HG03354 (cell line): ENCODE measurements at regions not wholly inside any gene's neighbourhood (a gene's known extent, or its start where the extent isn't known, plus 50 kb on each side); places are given as distances from the start of the nearest gene placed in this dataset.
"Not testable (repeated sequence)": the region's sequence is repeated elsewhere in the genome, so short reads cannot be mapped to it uniquely, and the experiment has no call there.

Source experiments
- ATAC-seq: cut with Tn5 transposase; IDR thresholded peaks from one replicate; pipeline ENCODE4 v1.9.1; 2021; ENCODE audit warnings: mild to moderate bottlenecking; ENCODE audit not compliant: unreplicated experiment, poor library complexity, severe bottlenecking

DNA sequence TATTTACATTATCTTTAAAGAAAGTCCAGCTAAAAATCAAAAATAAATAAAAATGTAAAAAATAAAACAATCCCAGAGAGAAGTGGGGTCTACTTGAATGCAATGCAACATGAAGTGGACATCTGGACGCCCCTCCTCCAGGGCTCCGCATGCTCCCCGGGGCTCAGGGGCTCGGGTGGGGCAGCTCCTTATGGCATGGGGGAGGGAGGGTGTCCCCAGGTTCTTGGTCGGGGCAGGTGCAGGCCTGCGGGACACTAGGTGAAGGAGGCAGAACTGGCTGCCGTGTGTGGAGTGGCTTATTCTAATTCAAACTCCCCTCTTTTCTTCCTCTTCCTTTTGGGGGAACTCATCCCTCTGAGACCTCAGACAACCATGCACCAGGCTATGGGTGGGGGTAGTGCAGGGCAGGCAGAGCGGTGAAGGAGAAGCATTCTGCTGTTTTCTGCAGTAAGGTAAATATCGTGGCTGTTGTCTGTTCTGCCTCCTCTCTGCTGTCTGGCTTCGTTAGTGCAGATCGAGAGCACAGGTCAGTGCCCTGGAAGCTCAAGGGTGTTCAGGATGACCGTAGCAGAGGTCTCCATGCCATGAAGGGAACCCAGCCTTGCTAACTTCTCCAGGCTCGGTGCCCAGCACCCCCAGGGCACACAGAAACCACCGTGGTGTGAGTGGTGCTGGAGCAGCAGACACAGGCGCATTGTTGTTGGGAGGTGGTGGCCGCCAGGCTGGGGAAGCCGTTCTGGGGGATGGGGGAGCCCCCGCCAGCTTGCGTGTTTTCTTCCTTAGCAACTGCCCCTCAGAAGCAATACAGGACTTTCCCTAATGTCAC is 82.6 kb downstream of the TTLL2 start:
- no peak for ATAC-seq

DNA sequence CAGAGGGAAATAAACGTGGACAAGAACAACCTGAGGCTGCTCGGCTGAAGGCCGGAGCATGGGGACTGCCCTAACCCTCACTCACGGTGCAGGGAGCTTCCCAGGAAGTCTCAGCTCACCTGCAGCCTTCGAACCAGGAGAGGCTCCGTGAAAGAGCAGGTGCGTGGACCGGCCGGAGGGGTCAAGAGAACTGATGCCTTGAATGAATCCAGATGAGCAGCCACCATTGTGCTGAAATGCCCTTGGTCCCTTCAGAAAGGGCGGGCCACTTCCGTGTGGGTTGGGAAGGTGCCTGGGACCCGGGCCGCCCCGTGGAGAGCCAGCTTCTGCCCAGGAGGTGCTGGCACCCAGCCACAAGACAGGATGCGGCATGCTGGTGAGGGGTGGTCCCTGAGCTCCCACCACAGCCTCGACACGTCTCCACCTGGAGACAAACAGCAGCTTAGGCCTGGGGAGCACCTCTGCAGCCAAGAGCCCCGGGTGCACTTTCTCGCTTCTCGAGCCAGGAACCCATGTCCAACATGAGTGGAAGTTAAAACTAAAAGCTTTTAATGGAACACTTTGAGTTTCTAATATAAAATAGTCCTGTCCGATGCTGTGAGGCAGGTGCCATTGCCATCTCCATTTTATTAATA is 83.5 kb downstream of the TTLL2 start:
- ATAC-seq, result no peak

DNA sequence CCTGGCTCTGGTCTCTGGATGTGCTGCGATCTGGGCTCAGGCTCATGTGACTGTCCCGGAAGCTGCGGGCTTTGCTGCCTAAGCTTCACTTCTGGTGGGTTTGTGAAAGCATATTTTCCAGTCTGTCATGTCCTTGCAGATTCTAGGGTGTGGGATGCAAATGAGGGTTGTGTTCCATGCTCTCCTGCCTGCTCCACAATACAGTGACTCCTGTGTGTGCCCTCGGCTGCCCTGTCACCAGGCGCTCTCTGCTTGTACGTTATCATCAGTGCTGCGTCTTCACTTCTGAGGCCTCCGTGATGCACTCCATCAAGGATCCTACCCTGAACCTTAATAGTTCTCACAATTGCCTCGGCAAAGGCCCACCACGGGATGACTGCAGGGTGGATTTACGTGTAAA is 84.2 kb downstream of the TTLL2 start:
- ATAC-seq, result no peak

DNA sequence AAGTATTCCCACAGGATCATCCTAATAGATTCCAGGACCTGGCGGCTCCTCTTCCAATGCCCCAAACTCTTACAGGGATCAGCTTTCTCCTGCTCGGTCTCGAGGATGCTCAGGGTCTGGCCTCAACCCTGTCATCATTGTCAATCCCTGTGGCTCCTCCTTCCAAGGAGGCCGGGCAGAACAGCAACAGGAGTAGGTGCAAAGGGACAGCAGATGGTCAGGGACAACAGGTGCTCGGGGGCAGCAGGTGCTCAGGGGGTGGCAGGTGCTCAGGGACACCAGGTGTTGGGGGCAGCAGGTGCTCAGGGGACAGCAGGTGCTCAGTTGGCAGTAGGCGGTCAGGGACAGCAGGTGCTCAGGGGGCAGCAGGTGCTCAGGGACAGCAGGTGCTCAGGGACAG is 84.8 kb downstream of the TTLL2 start:
- ATAC-seq, result no peak

DNA sequence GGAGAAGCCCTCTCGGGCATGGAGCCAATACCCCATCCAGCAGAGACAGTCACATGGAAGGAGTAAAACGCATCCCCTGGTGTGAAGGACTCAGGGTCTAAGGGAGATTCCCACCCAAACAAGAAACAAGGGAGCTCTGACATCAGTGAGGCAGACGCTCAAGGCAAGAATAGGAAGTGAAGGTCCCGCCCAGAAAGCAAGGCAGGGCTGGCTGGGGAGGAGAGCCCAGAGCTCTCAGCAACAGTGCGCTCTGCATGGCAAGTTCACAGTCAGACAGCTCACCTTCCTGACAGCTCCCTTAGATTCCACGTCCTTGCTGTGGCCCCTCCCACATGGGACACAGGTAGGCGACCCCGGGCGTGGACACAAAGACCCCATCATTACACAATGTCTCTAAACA is 85.6 kb downstream of the TTLL2 start:
- no peak for ATAC-seq

DNA sequence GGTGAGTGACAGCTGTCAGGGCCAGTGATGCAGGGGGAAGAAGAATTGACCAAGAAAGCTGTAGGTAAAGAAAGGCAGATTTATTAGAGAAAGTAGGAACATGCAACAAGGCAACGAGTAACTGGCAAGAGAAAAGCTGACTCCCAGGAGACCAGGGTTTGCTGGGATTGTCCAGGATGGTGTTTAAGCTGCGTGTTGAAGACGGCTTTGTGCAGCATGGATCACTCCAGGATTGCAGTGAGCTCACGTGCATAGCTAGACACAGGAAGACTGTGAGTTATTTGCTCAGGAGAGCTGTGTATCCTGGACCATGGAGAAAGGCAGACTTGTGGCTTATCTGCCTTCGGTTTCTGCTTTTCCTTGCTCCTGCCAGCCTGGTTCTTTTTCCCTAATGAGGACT is 87.6 kb downstream of the TTLL2 start:
- no peak for ATAC-seq

DNA sequence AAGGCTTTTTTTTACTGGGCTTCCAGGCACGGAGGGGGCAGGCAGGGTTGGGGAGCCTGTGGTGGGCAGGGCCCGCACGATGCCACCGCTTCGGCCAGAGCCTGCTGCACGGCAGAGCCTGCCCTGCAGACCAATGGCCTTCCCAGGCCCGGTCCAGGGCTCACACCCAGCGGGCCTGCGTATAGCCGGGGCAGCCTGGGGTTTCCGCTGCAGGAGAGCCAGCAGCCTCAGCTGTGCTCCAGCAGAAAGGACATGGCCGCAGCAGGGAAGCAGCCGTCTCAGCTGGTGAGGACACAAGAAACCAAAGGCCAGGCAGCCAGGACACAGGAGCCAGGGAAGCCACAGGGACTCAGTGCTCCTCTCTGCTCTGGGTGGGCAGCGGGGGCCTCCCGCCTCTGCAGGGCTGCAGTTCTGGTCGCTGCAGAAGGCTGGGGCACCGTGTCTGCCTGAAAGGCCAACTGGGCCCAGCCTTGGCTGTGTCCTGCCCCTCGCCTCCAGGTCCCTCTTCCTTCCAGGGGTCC is 90.6 kb downstream of the TTLL2 start:
- no peak for ATAC-seq

DNA sequence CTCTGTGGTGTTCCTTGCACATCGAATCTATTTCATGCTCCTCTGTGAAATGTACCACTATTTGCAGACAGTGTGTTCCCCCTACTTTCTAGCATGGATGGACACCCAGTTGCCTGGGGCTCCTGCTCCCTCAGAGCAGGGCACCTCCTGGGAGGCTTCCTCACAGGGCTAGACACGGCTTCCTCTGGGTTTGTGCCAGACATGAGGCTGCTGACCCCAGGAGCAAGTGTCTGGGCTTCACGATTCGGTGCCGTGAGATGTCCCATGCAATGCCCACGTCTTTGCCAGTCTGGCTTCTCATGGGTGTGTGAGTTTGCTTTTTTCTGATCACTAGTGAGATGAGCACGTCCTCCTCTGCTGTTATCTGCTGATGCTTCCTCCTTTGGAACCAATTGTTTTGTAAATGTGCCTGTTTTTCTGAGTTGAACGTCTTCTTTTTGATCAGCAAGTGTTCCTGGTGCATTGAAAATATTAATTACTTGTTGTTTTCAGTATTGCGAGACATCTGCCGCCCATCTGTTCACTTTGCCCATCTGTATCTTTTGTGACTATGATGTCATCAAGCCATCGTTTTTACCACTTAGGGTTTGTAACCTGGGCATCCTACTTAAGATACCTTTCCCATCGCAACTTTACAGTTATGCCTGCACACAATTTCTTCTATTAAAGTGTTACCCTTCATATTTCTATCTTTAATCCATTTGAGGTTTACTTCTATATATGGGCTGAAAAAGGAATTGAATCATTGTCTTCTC is 92.0 kb downstream of the TTLL2 start:
- ATAC-seq, result no peak

DNA sequence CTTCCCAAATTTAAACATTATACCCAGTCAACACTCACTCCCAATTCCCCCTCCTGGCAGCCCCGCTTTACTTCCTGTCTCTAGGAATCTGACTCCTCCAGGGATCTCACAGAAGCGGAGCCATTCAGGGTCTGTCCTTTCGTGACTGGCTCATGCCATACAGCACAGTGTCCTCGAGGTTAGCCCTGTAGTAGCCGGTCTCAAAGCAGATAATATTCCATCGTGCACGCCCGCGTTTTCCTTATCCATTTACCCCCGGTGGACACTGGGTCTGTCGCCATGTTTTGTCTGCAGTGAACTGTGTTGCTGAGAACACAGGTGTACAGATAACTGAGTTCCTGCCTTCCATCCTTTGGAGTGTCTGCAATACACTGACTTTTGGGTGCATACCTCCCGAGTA is 95.3 kb downstream of the TTLL2 start:
- ATAC-seq, result no peak

DNA sequence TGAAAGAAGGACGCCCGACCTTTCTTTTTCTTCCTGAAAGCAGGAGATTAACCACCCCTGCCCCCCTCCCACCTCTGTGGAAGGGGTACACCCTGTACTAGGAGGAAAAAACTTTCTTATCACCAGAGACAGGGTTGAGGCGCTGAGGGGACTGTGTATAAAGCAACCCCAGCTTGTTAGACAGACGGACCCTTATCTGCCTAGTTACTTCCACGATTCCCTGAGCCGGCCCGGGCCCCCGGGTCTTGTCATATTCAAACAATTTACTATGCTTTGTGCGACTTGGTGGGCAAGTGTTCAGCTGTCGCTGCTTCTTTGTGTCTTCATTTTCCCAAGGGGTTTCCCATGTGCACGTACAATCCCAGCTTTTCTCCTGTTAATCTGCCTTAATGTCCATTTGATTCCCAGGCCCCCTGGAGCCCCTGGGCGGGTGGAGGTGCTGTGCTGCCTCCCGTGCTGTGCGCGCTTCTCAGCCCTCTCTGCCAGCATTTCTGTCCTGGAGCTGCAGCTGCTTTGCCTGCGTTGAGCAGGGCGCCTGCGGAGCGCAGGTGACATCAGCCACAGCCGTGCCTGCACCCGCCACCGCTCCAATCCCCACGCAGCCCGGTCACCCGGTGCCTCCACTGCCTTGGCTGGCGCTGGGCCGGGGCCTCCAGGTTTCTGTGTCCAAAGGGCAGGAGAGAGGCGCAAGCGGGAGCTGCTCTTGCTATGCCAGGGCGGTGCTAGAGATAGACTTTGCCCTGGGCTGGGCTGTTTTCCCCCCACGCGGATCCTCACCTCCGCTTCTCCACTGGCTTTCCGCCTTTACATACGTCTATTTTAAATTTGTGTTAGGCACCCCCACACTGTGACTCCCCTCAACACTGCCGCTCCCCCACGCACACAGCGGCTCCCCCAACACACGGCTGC is 96.2 kb downstream of the TTLL2 start:
- no peak for ATAC-seq

DNA sequence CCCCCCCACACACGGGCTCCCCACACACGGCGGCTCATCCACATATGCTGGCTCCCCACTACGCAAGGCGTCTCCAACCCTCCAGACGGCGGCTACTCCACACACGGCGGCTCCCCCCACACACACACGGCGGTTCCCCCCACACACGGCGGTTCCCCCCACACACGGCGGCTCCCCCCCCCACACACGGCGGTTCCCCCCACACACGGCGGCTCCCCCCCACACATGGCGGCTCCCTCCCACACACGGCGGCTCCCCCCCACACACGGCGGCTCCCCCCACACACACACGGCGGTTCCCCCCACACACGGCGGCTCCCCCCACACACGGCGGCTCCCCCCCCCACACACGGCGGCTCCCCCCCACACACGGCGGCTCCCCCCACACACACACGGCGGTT is 97.1 kb downstream of the TTLL2 start:
- not testable (repeated sequence) for ATAC-seq

DNA sequence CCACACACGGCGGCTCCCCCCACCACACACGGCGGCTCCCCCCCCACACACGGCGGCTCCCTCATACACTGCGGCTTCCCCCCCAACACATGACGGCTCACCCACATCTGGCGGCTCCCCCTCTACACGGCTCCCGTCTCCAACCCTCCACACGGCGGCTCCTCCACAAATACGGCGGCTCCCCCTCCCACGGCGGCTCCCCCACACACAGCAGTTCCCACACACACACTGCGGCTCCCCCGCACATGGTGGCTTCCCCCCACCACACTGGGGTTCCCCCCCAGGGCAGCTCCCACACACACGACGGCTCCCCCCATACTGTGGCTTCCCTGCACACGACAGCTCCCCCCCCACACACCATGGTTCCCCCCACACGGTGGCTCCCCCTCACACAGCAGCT is 98.0 kb downstream of the TTLL2 start:
- ATAC-seq, result no peak

DNA sequence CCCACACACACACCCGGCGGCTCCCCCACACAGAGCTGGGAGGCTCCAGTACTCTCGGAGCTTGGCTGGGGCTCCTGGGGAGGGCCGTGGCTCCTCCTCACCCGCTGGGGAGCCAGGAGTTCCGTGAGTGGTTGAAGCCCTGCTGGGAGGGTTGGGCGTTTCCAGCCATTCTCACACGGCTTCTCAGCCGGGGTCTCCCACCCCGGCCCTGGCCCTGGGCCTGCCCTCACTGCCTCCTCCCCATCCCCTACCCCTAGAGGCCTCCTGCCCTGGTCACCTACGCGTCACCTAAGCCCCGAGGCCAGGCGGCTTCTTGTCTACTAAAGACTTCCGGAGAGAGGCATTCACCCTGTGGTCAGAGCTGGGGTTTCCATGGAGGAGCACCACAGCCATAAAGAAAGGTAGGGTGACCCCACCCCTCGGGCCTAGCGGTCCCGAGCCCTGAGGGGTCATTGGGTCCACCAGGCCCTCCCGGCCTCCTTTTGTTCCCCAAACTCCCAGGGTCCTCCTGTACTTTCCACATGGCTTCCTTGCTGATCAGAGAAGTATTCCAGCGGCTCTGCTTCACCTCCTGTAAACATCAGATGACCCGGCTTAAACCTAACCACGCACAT is 99.3 kb downstream of the TTLL2 start:
- no peak for ATAC-seq

DNA sequence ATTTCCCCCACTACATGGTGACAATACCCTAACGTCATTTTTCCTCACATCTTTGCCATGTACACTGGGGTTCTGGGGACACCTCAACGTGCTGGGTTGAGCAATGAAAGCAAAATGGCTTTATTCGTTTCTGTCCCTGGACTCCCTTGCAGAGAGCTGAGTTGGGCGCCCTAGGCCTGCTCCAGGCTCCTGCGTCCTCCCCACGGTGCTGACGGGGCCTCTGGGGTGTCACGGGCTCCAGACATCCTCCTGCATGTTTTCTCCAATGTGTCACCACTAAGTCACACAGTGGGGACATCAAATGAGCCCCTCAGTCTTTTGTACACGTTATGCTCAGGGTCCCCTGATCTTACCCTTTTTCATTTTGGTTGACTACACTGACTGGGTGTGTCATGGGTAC is 99.8 kb downstream of the TTLL2 start:
- ATAC-seq, result no peak

DNA sequence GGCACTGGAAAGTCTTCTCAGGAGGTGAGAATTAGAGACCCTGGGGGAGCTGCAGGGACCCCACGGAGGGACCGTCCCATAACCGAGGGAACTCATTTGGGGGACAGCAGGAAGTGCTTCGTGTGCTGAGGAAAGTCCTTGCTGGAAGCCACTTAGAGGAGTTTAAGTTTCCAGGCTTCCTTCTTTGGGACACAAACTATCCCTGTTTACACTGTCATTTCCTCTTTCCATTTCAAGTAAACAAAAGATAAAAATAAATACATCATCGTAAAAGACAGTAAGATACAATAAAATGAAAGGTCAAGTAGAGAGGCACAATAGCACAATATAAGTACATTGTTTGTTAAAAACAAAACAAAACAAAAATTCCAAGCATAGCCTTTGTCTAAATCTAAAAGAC is 101.2 kb downstream of the TTLL2 start:
- no peak for ATAC-seq

DNA sequence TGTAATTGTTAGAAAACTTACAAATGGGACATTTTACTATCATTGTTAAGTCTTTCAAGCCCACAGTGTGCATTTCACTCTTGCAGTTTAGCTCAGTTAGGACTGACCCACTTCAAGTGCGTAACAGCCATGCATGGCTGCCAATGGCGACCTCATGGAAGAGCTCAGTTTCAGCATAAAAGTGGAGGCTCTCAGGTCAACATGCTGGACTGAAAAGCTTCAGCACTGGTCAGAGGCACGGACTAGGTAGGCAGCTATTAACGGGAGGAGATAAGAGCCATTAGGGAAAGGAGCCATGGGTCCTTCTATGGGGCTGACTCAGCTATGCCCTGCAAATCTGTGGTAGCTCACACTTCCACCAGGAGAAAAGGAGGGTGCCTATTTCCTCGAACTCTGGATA is 101.8 kb downstream of the TTLL2 start:
- no peak for ATAC-seq

DNA sequence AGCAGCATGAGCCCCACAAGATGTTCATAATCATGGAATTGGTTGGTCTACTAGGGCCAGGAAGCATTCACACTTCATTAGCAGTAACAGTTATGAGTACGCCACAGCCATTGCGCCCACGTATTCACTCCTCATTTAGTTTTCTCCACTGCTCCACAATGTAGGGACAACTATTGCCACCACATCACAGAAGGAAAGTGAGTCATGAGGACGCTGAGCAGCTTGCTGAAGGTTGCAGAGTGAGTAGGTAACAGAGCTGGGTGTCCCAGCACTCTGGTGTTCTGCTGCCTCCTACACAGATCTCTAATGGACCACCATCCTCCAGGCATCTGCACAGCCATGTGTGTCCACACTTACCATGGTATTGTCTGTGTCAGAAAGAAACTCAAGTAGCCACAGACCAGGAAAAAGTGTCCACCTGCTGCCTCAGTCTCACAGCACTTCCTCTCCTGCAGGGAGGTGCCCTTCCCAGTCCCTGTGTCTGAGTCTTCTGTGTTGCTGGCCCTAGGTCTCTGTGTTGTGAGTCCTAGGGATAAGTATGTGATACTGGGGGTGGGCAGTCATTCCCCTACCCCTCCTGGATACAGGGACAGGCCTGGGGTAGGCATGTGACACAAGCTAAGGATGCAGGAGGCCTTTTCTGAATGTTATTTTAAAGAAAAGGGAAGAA is 103.9 kb downstream of the TTLL2 start:
- ATAC-seq, result no peak

DNA sequence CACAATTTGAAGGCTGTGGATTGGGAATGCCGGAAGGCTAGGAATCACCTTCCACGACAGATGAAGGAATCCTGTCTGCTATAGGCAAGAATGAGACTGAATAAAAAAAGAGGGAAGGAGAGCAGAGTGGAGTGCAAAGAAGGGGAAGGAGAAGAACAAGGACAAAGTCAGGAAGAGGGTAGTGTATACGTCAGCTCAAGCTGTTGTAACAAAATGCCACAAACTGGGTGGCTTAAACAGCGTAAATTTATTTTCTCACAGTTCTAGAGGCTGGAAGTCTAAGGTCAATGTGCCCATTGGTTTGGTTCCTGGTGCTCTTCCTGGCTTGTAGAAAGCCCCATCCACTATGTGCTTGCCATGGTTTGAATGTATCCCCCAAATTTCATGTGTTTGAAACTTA is 104.5 kb downstream of the TTLL2 start:
- no peak for ATAC-seq

DNA sequence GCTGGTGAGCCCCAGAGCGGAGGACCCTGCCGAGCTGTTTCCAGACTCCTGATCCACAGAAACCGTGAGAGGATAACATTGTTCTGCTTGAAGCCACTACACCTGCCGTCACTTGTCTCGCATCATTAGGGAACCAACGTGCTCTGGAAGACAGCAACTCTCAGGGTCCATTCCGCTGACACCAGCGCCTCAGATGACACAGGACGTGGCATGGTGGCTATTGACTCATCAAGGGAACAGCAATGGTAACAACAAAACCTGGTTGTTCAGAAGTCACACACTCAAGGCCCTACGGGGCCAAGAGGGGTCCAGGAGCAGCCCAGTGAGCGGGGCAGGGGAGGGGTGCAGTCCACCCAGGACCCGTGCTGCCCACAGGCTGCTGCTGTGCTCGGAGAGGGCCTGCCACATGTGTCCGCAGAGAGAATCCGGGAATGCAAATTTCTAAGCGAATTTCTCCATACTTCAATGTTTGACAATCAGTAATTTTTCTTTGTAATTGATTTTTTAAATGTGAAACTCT is 110.4 kb downstream of the TTLL2 start:
- no peak for ATAC-seq
